H9 (cell line): ENCODE measurements at regions not wholly inside any gene's neighbourhood (a gene's known extent, or its start where the extent isn't known, plus 50 kb on each side); places are given as distances from the start of the nearest gene placed in this dataset.

Experiments used
- DNase-seq: peaks from one replicate; pipeline ENCODE4 v3.0.0-alpha.2; 2017
- H2AFZ ChIP-seq: one replicate; pipeline ENCODE4 v1.6.1; 2013; ENCODE audit warnings: mild to moderate bottlenecking, low read length, control low read depth, moderate library complexity
- H2AK5ac ChIP-seq: 2 replicates; pipeline ENCODE4 v1.6.1; 2013; ENCODE audit warnings: low read length, control low read depth, mixed read lengths; ENCODE audit not compliant: insufficient read length
- H2BK120ac ChIP-seq: one replicate; pipeline ENCODE4 v1.6.1; 2013; ENCODE audit warnings: low read depth, mild to moderate bottlenecking, low read length, control low read depth, inconsistent platforms; ENCODE audit not compliant: poor library complexity, severe bottlenecking
- H2BK12ac ChIP-seq: 2 replicates; pipeline ENCODE4 v1.6.1; 2013; ENCODE audit warnings: low read length, control low read depth, mixed read lengths, low read depth; ENCODE audit not compliant: insufficient read length
- H2BK15ac ChIP-seq: 2 replicates; pipeline ENCODE4 v1.6.1; 2013; ENCODE audit warnings: low read depth, low read length, control low read depth
- H2BK20ac ChIP-seq: one replicate; pipeline ENCODE4 v1.6.1; 2013; ENCODE audit warnings: low read depth, mild to moderate bottlenecking, low read length, control low read depth, inconsistent platforms; ENCODE audit not compliant: poor library complexity, severe bottlenecking
- H2BK5ac ChIP-seq: 2 replicates; pipeline ENCODE4 v1.6.1; 2013; ENCODE audit warnings: low read length, control low read depth, mixed read lengths; ENCODE audit not compliant: insufficient read length
- H3K14ac ChIP-seq: 2 replicates; pipeline ENCODE4 v1.6.1; 2013; ENCODE audit warnings: low read length, control low read depth; ENCODE audit not compliant: insufficient read depth
- H3K18ac ChIP-seq: 2 replicates; pipeline ENCODE4 v1.6.1; 2013; ENCODE audit warnings: low read depth, mild to moderate bottlenecking, mixed read lengths, low read length, control low read depth; ENCODE audit not compliant: insufficient read length
- H3K23ac ChIP-seq: 2 replicates; pipeline ENCODE4 v1.6.1; 2013; ENCODE audit warnings: low read length, control low read depth, mixed read lengths, low read depth; ENCODE audit not compliant: insufficient read length
- H3K23me2 ChIP-seq: 2 replicates; pipeline ENCODE4 v1.6.1; 2013; ENCODE audit warnings: low read depth, mild to moderate bottlenecking, mixed read lengths, low read length, control low read depth; ENCODE audit not compliant: insufficient read length, poor library complexity, severe bottlenecking
- H3K27ac ChIP-seq: 2 replicates; pipeline ENCODE4 v1.5.1; 2013; ENCODE audit warnings: low read length, control low read depth, mixed read lengths, low read depth; ENCODE audit not compliant: insufficient read length
- H3K27me3 ChIP-seq: 2 replicates; pipeline ENCODE4 v1.6.1; 2013; ENCODE audit warnings: low read length, control low read depth, inconsistent platforms; ENCODE audit not compliant: insufficient read depth
- H3K4ac ChIP-seq: 2 replicates; pipeline ENCODE4 v1.6.1; 2013; ENCODE audit warnings: low read depth, mild to moderate bottlenecking, control low read depth, inconsistent platforms, low read length, moderate library complexity
- H3K4me1 ChIP-seq: 2 replicates; pipeline ENCODE4 v1.6.1; 2013; ENCODE audit warnings: low read length, control low read depth, inconsistent platforms; ENCODE audit not compliant: insufficient read depth
- H3K4me2 ChIP-seq: 2 replicates; pipeline ENCODE4 v1.6.1; 2013; ENCODE audit warnings: low read length, control low read depth, mixed read lengths; ENCODE audit not compliant: insufficient read length, insufficient read depth
- H3K56ac ChIP-seq: 2 replicates; pipeline ENCODE4 v1.6.1; 2013; ENCODE audit warnings: low read depth, mild to moderate bottlenecking, mixed read lengths, low read length, control low read depth; ENCODE audit not compliant: insufficient read length
- H3K79me1 ChIP-seq: 2 replicates; pipeline ENCODE4 v1.6.1; 2013; ENCODE audit warnings: low read depth, mild to moderate bottlenecking, moderate library complexity, low read length, control low read depth, inconsistent platforms; ENCODE audit not compliant: insufficient read depth, poor library complexity, severe bottlenecking
- H3K79me2 ChIP-seq: 2 replicates; pipeline ENCODE4 v1.6.1; 2013; ENCODE audit warnings: low read length, control low read depth, inconsistent platforms; ENCODE audit not compliant: insufficient read depth
- H3K9ac ChIP-seq: 2 replicates; pipeline ENCODE4 v1.6.1; 2013; ENCODE audit warnings: low read length, control low read depth, mixed read lengths; ENCODE audit not compliant: insufficient read length; ENCODE audit errors: extremely low read depth
- H3K9me3 ChIP-seq: one replicate; pipeline ENCODE4 v1.6.1; 2013; ENCODE audit warnings: low read depth, low read length, inconsistent platforms; ENCODE audit not compliant: control insufficient read depth
- H3T11ph ChIP-seq: one replicate; pipeline ENCODE4 v1.6.1; 2013; ENCODE audit warnings: mild to moderate bottlenecking, low read length, control low read depth, inconsistent platforms
- H4K20me1 ChIP-seq: one replicate; pipeline ENCODE4 v1.6.1; 2013; ENCODE audit not compliant: control insufficient read depth, insufficient read length, insufficient read depth
- H4K5ac ChIP-seq: 2 replicates; pipeline ENCODE4 v1.6.1; 2013; ENCODE audit warnings: low read depth, mild to moderate bottlenecking, mixed read lengths, low read length, control low read depth; ENCODE audit not compliant: insufficient read length
- H4K8ac ChIP-seq: replicated peaks from 2 replicates; pipeline ENCODE4 v1.6.1; 2013; ENCODE audit warnings: low read length, control low read depth, mixed read lengths, low read depth; ENCODE audit not compliant: insufficient read length
- H4K91ac ChIP-seq: 2 replicates; pipeline ENCODE4 v1.6.1; 2013; ENCODE audit warnings: low read depth, mild to moderate bottlenecking, moderate library complexity, mixed read lengths, low read length, control low read depth; ENCODE audit not compliant: insufficient read length
- H3K27ac Mint-ChIP-seq, 3 experiments: 2 replicates in 2 of 3; 3 replicates in 1 of 3; pipeline ENCODE4 v1.8.0; 2020 to 2021; ENCODE audit warnings: mixed read lengths in 3 of 3, mild to moderate bottlenecking in 1 of 3, moderate library complexity in 1 of 3
- H3K27me3 Mint-ChIP-seq: 2 replicates; pipeline ENCODE4 v1.8.0; 2021; ENCODE audit warnings: low read depth, mild to moderate bottlenecking, moderate library complexity, mixed read lengths
- H3K36me3 Mint-ChIP-seq, 3 experiments: 2 replicates in 2 of 3; 3 replicates in 1 of 3; pipeline ENCODE4 v1.8.0; 2020 to 2021; ENCODE audit warnings: low read depth in 3 of 3, mixed read lengths in 3 of 3; ENCODE audit not compliant: insufficient read depth in 1 of 3
- H3K4me1 Mint-ChIP-seq, 2 experiments: 2 replicates each; pipeline ENCODE4 v1.8.0; 2020; ENCODE audit warnings: mixed read lengths in 2 of 2
- H3K4me3 Mint-ChIP-seq, 2 experiments: 2 replicates in 1 of 2; 3 replicates in 1 of 2; pipeline ENCODE4 v1.8.0; 2020 to 2021; ENCODE audit warnings: mild to moderate bottlenecking in 2 of 2, mixed read lengths in 2 of 2, moderate library complexity in 1 of 2
- H3K9me3 Mint-ChIP-seq, 2 experiments: 2 replicates in 1 of 2; 3 replicates in 1 of 2; pipeline ENCODE4 v1.8.0; 2020; ENCODE audit warnings: mild to moderate bottlenecking in 2 of 2, mixed read lengths in 2 of 2, moderate library complexity in 1 of 2
- CTCF ChIP-seq: fragments of 200-600 bp; sonication (generic); conservative IDR thresholded peaks from 3 replicates; pipeline ENCODE4 v1.8.0; 2021; ENCODE audit warnings: antibody characterized with exemption, mild to moderate bottlenecking
- WGBS: extraction: QIAGEN DNeasy Blood & Tissue Kit; methylation state at CpG from one replicate; pipeline ENCODE4 v1.1.7; 2013; ENCODE audit warnings: missing lambda C conversion rate, low lambda C conversion rate, mixed read lengths; ENCODE audit not compliant: insufficient read length; ENCODE audit errors: extremely low coverage; 5-methylcytosine and 5-hydroxymethylcytosine counted together

DNA sequence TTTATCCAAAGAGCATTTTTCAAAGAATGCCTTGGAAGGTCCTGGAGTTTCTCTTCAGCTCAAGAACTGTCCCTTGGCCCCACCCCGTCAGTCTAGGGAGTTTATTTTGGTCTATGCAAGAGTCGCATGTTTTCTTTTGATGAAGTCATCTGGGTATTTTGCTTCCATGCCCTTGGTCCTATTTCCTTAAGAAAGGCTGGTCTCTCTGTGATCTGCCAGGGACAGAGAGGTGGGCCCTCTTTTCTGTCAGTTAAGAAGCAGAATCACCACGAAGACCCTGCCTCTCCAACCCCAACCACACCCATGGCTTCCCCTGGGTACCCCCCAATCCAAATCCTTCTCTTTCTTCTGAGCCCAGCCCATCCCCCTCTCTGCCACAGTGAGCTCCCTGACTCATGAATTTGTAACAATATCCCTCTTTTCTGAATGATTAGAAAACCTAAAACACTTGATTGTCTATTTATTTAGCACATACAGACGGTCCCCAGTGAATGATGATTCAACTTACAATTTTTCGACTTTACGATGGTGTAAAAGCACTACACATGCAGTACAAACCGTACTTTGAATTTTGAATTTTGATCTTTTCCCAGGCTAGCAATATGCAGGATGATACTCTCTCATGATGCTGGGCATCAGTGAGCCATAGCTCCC is 163.5 kb upstream of the ADRA1B start:
- Mint-ChIP-seq H3K4me3 (no peak overlapping the region), H3K4me1 (peaks cover 2 to 3% of the 10 kb centered on the region in 2 experiments; a peak in 2 of 4 replicates), H3K27me3 (peaks cover 2% of the 10 kb centered on the region; the same call in 1 of the 2 replicates), H3K9me3 (peaks cover 5 to 6% of the 10 kb centered on the region in 2 experiments; a peak in 2 of 5 replicates), H3K36me3 (no peaks in the 10 kb centered on the region; a peak in 1 of 7 replicates), H3K27ac (no peak overlapping the region)
- H4K20me1 ChIP-seq: no peaks in the 10 kb centered on the region
- no peak for DNase-seq
- no peak overlapping the region for H4K8ac ChIP-seq
- no peak overlapping the region for H3K18ac ChIP-seq
- no peak overlapping the region for H3K27ac ChIP-seq
- H3K4me2 ChIP-seq: no peak overlapping the region
- no peaks in the 10 kb centered on the region for H3K4me1 ChIP-seq
- H3K4ac ChIP-seq: no peak overlapping the region
- no peaks in the 10 kb centered on the region for H3K79me1 ChIP-seq
- WGBS: no CpG with 5 or more reads among the region's 7 CpGs
- H2BK15ac ChIP-seq: no peak overlapping the region
- H2AFZ ChIP-seq: no peak overlapping the region
- no peak overlapping the region for H2BK12ac ChIP-seq
- no peak overlapping the region for H2BK120ac ChIP-seq
- H3T11ph ChIP-seq: no peak overlapping the region
- no peak overlapping the region for H3K23ac ChIP-seq
- no peak overlapping the region for H2BK5ac ChIP-seq
- H3K79me2 ChIP-seq: no peaks in the 10 kb centered on the region
- H2AK5ac ChIP-seq: no peak overlapping the region
- no peak for TF ChIP-seq CTCF
- no peaks in the 10 kb centered on the region for H3K9me3 ChIP-seq
- no peaks in the 10 kb centered on the region; the same call in 1 of the 2 replicates for H3K27me3 ChIP-seq
- no peak overlapping the region for H3K14ac ChIP-seq
- H3K23me2 ChIP-seq: no peaks in the 10 kb centered on the region
- H4K91ac ChIP-seq: no peak overlapping the region
- no peak overlapping the region for H3K56ac ChIP-seq
- no peak overlapping the region for H4K5ac ChIP-seq
- no peak overlapping the region for H3K9ac ChIP-seq
- no peak overlapping the region for H2BK20ac ChIP-seq
